Upper lobe of left lung (tissue), 4 donors: ENCODE measurements at regions not wholly inside any gene's neighbourhood (a gene's known extent, or its start where the extent isn't known, plus 50 kb on each side); places are given as distances from the start of the nearest gene placed in this dataset.

Experiments
- CTCF ChIP-seq, 6 experiments: fragments of 450-650 bp in 4 of 6; fragments of 200-600 bp in 2 of 6; sonication (generic) in 2 of 6; IDR thresholded peaks; one replicate each; pipeline ENCODE4 v1.5.1; 2016 to 2019; ENCODE audit warnings: antibody characterized with exemption in 6 of 6
- POLR2A ChIP-seq, 4 donors: fragments of 450-650 bp; IDR thresholded peaks; one replicate each; pipeline ENCODE4 v1.5.1; 2016 to 2017; ENCODE audit warnings: antibody characterized with exemption in 4 of 4, mild to moderate bottlenecking in 2 of 4

DNA sequence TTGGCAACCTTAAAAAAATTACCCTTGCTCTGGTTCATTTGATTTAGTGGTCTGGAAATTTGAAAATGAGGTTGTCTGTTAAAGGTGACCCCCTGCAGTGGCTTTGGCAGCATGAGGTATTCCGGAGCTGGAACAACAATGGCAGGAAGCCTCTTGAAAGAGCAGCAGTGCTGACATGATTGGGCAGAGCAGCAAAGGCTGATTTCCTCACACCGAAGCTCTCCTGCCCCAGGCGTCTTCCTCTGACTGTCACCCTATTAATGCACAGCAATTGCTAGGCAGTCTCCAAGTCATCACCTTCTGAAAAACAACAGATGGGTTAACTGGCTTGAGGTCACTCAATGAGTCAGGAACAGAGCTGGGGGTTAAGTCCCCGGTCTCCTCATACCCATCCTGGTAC, 241.8 kb upstream of the MMS22L start:
- TF ChIP-seq CTCF (IDR thresholded peaks at IDR 0.05) = no peak
- no peak for TF ChIP-seq POLR2A (IDR thresholded peaks at IDR 0.05)
